Testis (tissue), 2 donors: ENCODE measurements at regions not wholly inside any gene's neighbourhood (a gene's known extent, or its start where the extent isn't known, plus 50 kb on each side); places are given as distances from the start of the nearest gene placed in this dataset.

Source experiments
- DNase-seq: peaks from one replicate; pipeline ENCODE4 v3.0.0-alpha.2; 2019
- H3K27ac ChIP-seq, 2 donors: fragments of 200-600 bp; sonication (generic); one replicate each; pipeline ENCODE4 v1.5.1; 2019
- H3K27me3 ChIP-seq: fragments of 200-600 bp; sonication (generic); one replicate; pipeline ENCODE4 v1.5.1; 2019
- H3K36me3 ChIP-seq: fragments of 200-600 bp; sonication (generic); one replicate; pipeline ENCODE4 v1.5.1; 2017; ENCODE audit warnings: low read depth; ENCODE audit errors: missing control alignments
- H3K4me1 ChIP-seq: fragments of 200-600 bp; sonication (generic); one replicate; pipeline ENCODE4 v1.5.1; 2019
- H3K4me3 ChIP-seq, 2 donors: fragments of 200-600 bp; sonication (generic); one replicate each; pipeline ENCODE4 v1.5.1; 2017 to 2019
- H3K9me3 ChIP-seq: fragments of 200-600 bp; sonication (generic); one replicate; pipeline ENCODE4 v1.5.1; 2017
- POLR2A ChIP-seq: fragments of 450-650 bp; IDR thresholded peaks from one replicate; pipeline ENCODE4 v1.6.1; 2017; ENCODE audit warnings: antibody characterized with exemption, mild to moderate bottlenecking, moderate library complexity
- WGBS, 2 donors: methylation state at CpG; one replicate each; pipeline ENCODE4 v1.1.5; 2018; 5-methylcytosine and 5-hydroxymethylcytosine counted together
- intact Hi-C: fragments of 100-400 bp; cut with DNase I; formaldehyde crosslinking; loops from one replicate; pipeline ENCODE4 v1.15.1; 2023; ENCODE audit warnings: low total_unique reads
- TF ChIP-seq, protein P1 (sequence below), 3 experiments: fragments of 450-650 bp in 2 of 3; fragments of 200-600 bp in 1 of 3; sonication (generic) in 1 of 3; IDR thresholded peaks; one replicate each; pipeline ENCODE4 v1.5.1; 2016 to 2019; ENCODE audit warnings: antibody characterized with exemption in 3 of 3, mild to moderate bottlenecking in 2 of 3, moderate library complexity in 1 of 3

DNA sequence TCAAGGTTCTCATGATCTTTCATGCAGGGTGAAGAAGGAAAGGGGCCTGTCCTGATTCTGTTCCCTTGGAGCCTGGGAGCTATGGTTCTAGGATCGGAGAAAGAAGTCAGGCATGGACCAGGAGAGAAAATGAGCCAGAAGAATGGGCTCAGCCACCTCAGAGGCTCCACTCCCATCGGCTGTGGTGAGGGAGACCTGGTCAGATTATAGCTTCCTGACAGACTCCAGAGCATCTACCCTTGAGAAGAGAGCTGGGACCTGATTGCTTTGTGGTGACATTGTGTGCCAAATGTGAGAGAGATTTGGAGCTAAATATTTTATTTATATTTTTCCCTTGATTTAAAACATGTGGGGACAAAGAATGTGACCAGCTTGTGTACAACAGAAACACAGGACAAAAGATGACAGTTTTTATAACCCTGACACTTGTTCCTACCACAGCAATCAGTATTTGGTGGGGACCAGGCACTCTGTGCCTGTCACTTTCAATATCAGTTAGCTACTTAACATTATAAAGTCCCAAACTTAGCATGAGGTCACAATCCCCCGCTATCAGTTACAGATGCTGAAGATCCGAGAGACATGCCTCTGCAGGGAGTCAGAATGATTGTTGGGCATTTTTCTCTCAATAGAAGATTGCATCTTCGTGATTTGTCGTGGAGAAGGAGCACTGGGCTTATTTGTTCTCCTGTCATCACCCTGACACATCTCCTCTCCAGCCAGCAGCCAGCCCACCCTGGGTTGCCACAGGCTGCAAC, 228.3 kb upstream of the ADAMTS16 start:
- intact Hi-C loops, result no loop called here

DNA sequence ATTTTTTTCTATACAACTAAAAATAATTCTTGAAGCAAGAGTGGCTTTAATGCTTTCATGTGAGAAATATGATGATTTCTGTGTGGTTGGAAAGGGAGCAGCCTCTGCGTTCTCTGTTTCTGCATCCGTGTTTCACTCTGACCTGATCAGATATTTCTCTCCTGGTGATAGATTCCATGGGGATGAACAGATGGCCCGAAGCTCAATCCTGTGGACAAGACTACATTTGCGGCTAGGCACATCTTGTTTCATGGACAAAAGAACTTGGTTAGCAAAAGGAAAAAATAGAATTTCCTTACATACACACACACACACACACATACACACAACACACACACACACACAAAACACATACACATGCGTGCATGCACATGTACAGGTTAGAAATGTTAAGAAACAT, 218.2 kb upstream of the ADAMTS16 start:
- H3K4me3 ChIP-seq, result no peak overlapping the region
- TF ChIP-seq, protein P1, sequence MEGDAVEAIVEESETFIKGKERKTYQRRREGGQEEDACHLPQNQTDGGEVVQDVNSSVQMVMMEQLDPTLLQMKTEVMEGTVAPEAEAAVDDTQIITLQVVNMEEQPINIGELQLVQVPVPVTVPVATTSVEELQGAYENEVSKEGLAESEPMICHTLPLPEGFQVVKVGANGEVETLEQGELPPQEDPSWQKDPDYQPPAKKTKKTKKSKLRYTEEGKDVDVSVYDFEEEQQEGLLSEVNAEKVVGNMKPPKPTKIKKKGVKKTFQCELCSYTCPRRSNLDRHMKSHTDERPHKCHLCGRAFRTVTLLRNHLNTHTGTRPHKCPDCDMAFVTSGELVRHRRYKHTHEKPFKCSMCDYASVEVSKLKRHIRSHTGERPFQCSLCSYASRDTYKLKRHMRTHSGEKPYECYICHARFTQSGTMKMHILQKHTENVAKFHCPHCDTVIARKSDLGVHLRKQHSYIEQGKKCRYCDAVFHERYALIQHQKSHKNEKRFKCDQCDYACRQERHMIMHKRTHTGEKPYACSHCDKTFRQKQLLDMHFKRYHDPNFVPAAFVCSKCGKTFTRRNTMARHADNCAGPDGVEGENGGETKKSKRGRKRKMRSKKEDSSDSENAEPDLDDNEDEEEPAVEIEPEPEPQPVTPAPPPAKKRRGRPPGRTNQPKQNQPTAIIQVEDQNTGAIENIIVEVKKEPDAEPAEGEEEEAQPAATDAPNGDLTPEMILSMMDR (IDR thresholded peaks at IDR 0.05), result no peak
- no peak for TF ChIP-seq POLR2A
- H3K4me1 ChIP-seq, result no peaks in the 10 kb centered on the region
- H3K9me3 ChIP-seq, result no peaks in the 10 kb centered on the region
- 72 to 76% methylated on average over 5 of the region's 5 CpGs for WGBS, 2 donors
- intact Hi-C loops, result no loop called here
- no peaks in the 10 kb centered on the region for H3K27me3 ChIP-seq
- no peak for DNase-seq
- no peak overlapping the region for H3K27ac ChIP-seq
- no peaks in the 10 kb centered on the region for H3K36me3 ChIP-seq

More for the DNA sequence above, 228.3 kb upstream of the ADAMTS16 start:
- Histone ChIP-seq H3K4me1 (no peaks in the 10 kb centered on the region), H3K4me3 (no peak overlapping the region), H3K36me3 (no peaks in the 10 kb centered on the region), H3K27me3 (no peaks in the 10 kb centered on the region), H3K9me3 (no peaks in the 10 kb centered on the region), H3K27ac (no peak overlapping the region)
- no peak for TF ChIP-seq POLR2A
- TF ChIP-seq, protein P1 (IDR thresholded peaks at IDR 0.05), result no peak
- DNase-seq, result no peak
- WGBS, 2 donors, result 79 to 95% methylated on average over 6 of the region's 6 CpGs

DNA sequence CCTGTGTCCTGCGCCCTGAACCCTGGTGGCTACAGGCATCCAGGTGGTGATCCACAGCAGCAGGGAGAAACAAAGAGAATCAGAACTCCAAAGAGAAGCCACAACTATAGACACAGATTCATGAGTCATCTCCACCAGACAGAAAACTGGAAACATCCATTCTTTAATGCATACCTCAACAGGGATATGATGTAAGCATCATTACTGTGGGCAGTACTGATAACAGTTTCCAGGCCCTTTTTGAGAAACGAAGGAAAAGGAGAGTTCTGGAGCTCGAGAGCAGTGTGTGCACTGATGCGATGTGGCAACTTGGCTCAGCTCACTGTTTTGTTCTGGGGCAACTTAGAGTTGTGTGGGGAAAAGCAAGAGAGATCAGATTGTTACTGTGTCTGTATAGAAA, 215.6 kb upstream of the ADAMTS16 start:
- Histone ChIP-seq H3K9me3 (no peaks in the 10 kb centered on the region), H3K27me3 (no peaks in the 10 kb centered on the region), H3K4me1 (no peaks in the 10 kb centered on the region), H3K4me3 (no peak overlapping the region), H3K36me3 (no peaks in the 10 kb centered on the region), H3K27ac (no peak overlapping the region)
- no peak for DNase-seq
- intact Hi-C loops, result no loop called here
- 74 to 87% methylated on average over 4 of the region's 4 CpGs for WGBS, 2 donors
- TF ChIP-seq POLR2A, result no peak
- TF ChIP-seq, protein P1 (IDR thresholded peaks at IDR 0.05), result no peak

- intact Hi-C loops, result no loop called here
These were observed 213.0 kb upstream of the ADAMTS16 start for GRCh38 chr5:4927097-4927496.

More at GRCh38 chr5:4927097-4927496, 213.0 kb upstream of the ADAMTS16 start:
- no peak for DNase-seq
- Histone ChIP-seq H3K27me3 (no peaks in the 10 kb centered on the region), H3K27ac (no peak overlapping the region), H3K9me3 (no peaks in the 10 kb centered on the region), H3K36me3 (no peaks in the 10 kb centered on the region), H3K4me3 (no peak overlapping the region), H3K4me1 (no peaks in the 10 kb centered on the region)
- TF ChIP-seq POLR2A, result no peak
- TF ChIP-seq, protein P1 (IDR thresholded peaks at IDR 0.05), result no peak
- WGBS, 2 donors, result 80 to 90% methylated on average over 2 of the region's 2 CpGs
